ENCODE measurements at regions not wholly inside any gene's neighbourhood (a gene's known extent, or its start where the extent isn't known, plus 50 kb on each side); places are given as distances from the start of the nearest gene placed in this dataset.
"Not testable (repeated sequence)": the region's sequence is repeated elsewhere in the genome, so short reads cannot be mapped to it uniquely, and the experiment has no call there.

GRCh38 chr3:21894459-21895340 is 143.7 kb upstream of the ZNF385D start:
- DNase-seq (ENCODE audit: low spot score): no peak

DNA sequence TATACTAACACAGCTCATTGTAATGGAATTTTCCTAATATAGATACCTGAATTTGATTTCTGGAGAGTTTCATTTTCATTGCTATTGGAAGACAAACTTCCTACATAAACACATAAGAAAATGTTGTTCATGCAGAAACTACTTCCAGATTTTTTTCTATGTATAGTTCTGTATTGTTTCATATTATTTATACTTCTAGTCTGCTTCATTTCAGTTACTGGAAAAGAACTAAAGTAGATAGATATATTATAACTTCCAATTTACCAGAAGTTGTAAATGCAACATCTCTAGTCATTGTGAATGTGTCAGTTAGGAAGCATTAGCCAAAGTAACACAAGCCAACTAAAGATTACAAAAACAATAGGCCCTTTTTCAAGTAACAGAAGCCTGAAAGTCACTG is 147.3 kb upstream of the ZNF385D start:
- DNase-seq (ENCODE audit: low spot score): no peak

DNA sequence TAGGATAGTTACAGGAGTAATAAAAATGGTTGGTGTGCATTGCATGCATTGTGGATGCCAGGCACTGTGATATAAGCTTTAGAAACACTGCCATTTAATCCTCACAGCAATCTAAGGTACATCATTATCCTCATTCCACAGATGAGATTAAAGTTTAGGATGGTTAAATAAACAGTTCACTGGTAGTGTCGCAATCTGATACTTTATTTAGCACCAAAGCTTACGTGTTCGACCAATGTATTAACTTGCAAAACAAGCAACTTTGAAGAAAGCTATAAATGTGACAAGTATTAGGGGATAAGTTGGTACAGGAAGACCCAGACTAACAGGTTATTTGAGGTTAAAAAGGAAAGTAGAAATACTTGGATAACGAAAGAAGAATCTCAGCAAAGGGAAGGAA is 150.5 kb upstream of the ZNF385D start:
- DNase-seq (ENCODE audit: low spot score): no peak

DNA sequence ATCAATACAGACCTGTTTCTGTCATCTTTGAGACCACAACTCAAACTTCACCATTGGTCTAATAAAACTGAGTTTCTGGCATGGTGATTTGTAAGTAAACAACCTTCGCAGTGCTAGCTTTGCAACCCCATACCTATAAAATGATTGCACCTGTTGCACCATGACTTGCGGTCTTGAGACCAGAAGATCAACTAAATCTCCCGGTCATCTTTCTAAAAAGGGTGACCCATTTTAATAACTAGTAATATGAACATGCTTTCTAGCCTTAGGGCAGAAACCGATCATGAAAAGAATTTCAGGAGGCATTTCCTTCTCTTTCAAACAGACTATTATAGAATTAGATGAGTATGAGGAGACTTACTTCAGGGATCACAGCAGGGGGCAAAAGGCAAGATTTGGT is 151.9 kb upstream of the ZNF385D start:
- DNase-seq (ENCODE audit: low spot score): no peak

DNA sequence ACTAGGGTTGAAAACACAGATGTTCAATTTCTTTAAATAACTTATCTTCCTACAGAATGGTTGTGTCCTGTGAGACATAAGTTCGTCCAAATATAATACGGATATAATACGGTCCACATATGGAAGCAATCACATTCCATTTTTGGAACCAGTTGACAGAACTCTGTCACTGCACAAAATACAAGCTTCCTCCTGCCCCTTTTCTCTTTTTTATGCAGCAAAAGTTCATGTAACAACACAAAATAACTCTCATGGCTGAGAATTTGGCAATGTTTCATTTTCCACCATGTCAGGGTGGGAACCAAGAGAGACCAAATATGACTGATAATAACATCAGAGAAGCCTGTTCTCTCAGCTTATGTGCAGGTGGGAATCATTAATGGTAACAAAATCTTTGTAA is 158.1 kb upstream of the ZNF385D start:
- DNase-seq (ENCODE audit: low spot score): no peak

DNA sequence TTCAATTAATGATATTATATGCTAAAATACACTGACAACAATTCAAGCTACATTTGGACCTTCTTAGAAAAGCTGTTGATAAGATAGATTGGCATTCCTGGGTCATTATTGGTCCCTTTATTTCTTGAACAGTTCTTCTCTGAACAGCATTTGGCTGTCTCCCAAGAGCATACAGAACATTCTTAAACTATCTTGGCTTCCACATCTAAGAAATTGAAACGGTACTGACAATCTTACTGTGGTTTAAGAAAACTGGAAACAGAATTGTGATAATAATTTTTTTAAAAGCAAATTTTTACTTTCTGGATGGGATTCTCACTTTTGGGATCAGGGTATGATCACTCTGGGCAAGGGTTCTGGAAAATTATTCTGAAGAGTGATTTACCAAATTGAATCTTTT is 161.7 kb upstream of the ZNF385D start:
- DNase-seq (ENCODE audit: low spot score): no peak

GRCh38 chr3:21913791-21914190 is 162.8 kb upstream of the ZNF385D start:
- DNase-seq (ENCODE audit: low spot score): no peak

- no peak for DNase-seq (ENCODE audit: low spot score)
These were observed 163.4 kb upstream of the ZNF385D start for GRCh38 chr3:21914451-21914850.

DNA sequence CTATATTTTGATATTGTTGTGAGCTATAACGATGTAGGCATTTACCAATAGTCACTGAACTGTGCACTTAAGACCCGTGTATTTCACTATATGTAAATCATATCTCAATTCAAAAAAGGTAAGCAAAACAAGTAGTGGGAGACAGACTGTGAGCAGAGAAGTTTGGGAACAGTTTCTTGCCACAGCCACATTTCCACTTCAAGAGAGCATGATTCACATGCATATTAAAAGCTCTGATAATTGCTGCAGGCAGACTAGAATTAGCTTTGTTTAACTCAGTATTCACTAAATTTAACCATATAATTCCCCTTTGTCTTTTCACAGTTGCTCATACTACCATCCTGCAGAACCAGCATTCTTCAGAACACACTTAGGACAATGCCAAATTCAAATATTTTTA is 168.4 kb upstream of the ZNF385D start:
- DNase-seq (ENCODE audit: low spot score): no peak

DNA sequence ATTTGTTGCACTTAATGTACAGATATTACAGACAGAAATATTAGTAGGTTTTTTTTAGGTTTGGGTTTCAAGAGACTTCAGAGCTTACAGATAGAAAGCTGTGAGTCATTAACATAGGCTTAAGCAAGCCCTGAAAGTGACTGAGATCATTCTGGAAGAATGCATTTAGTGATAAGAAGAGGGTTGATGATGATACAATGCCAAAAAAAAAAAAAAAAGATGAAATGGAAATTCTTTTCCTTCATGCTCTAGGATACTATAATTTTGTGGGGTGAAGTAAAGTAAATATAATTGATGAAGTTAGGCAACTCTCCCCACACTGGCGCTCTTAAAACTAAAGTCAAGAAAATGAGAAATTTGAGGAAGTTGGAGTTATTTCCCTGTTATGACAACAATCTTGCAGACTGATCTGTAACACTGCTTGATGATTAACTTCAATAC is 169.4 kb upstream of the ZNF385D start:
- no peak for DNase-seq (ENCODE audit: low spot score)

DNA sequence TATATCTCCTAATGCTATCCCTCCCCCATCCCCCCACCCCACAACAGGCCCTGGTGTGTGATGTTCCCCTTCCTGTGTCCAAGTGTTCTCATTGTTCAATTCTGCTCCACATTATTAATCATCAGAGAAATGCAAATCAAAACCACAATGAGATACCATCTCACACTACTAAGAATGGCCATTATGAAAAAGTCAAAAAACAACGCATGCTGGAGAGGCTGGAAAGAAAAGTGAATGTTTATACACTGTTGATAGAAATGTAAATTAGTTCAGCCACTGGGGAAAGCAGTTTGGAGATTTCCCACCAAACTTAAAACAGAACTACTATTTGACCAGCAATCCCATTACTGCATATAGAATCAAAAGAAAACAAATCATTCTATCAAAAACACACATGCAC is 172.1 kb upstream of the ZNF385D start:
- not testable (repeated sequence) for DNase-seq (ENCODE audit: low spot score)

- DNase-seq (ENCODE audit: low spot score): no peak
These were observed 176.3 kb upstream of the ZNF385D start for GRCh38 chr3:21927261-21927660.

GRCh38 chr3:21934591-21934990 is 183.6 kb upstream of the ZNF385D start:
- DNase-seq (ENCODE audit: low spot score): no peak

DNA sequence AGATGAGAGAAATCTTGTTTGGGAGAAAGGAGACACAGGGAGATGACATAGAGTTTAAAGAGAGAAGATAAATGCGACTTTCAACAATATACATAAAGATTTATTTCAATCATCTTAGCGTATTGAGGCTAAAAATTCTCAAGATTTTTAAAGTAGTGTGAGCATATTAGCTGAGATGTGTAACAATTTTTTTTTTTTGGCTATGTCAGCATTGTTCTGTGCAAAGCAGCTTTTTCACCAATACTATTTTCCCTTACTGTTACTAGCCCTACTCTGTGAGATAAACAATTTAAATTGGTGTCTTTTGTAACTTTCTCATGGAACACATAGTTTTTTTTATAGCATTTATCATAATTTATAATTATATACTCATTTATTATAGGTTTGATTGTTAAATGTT is 185.2 kb upstream of the ZNF385D start:
- DNase-seq (ENCODE audit: low spot score): no peak

- no peak for DNase-seq (ENCODE audit: low spot score)
These were observed 187.3 kb upstream of the ZNF385D start for GRCh38 chr3:21938267-21938681.

GRCh38 chr3:21942328-21942727 is 191.3 kb upstream of the ZNF385D start:
- no peak for DNase-seq (ENCODE audit: low spot score)

- DNase-seq (ENCODE audit: low spot score): no peak
These were observed 193.2 kb upstream of the ZNF385D start for GRCh38 chr3:21944251-21944650.

GRCh38 chr3:21952856-21953255 is 201.8 kb upstream of the ZNF385D start:
- DNase-seq (ENCODE audit: low spot score): no peak

DNA sequence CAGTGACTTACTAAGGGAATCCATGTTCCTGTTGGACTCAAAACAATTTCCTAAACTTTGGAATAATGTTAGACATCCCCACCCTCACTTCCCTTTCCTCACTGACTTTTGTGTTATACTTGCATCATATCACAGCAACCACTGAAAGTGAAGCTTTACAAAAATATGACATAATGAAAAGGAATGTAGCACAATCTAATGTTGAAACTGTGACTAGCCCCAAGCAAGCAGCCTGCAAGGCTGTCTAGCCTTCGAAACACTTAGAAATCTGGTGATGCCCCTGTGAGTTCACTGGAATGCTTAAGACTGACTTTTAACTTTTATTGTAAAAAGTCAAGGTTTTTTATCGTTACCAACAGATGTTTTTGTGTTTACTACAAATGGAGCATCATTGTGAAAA is 203.7 kb upstream of the ZNF385D start:
- no peak for DNase-seq (ENCODE audit: low spot score)

DNA sequence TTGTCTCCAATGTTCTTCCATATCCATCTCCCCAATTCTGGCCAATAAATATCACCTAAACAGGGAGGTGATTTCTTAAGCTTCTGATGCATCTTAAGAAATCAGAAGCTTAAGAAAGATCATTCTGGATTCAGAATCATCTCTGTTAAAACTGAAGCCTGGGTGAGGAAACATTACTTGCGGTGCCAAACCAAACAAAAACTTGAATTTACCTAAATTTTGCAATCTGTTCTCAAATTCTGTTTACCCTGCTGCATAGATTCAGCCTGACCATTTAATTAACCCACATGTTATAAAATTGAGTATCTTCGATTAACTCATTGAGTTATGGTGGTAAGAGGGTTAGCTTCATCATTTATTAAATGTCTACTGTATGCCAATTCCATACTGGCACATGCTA is 204.4 kb upstream of the ZNF385D start:
- DNase-seq (ENCODE audit: low spot score): no peak

GRCh38 chr3:21960033-21960432 is 209.0 kb upstream of the ZNF385D start:
- no peak for DNase-seq (ENCODE audit: low spot score)

GRCh38 chr3:21962456-21962855 is 211.4 kb upstream of the ZNF385D start:
- DNase-seq (ENCODE audit: low spot score): no peak

DNA sequence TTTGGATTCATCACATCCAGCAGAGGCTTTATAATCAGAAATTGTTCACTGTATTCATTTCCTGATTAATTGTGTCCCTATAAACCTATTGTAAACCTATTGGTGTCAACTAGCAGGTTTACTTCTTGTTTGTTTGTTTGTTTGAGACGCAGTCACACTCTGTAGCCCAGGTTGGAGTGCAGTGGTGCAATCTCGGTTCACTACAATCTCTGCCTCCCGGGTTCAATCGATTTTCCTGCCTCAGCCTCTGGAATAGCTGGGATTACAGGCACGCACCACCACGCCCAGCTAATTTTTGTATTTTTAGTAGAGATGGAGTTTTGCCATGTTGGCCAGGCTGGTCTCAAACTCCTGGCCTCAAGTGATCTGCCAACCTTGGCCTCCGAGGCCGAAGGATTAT is 215.4 kb upstream of the ZNF385D start:
- DNase-seq (ENCODE audit: low spot score): not testable (repeated sequence)

- DNase-seq (ENCODE audit: low spot score): no peak
These were observed 228.7 kb upstream of the ZNF385D start for GRCh38 chr3:21979706-21980105.
